HG02852 (cell line): ENCODE measurements at regions not wholly inside any gene's neighbourhood (a gene's known extent, or its start where the extent isn't known, plus 50 kb on each side); places are given as distances from the start of the nearest gene placed in this dataset.

ENCODE experiments used
- ATAC-seq: cut with Tn5 transposase; IDR thresholded peaks from one replicate; pipeline ENCODE4 v1.9.1; 2021; ENCODE audit warnings: mild to moderate bottlenecking, moderate library complexity; ENCODE audit not compliant: unreplicated experiment

GRCh38 chrX:139293991-139294390 lies 236.5 kb upstream of the F9 start:
- ATAC-seq = no peak

GRCh38 chrX:139290310-139290709 lies 240.2 kb upstream of the F9 start:
- peak; percentile 75 for ATAC-seq

- ATAC-seq = no peak
These were observed 243.2 kb upstream of the F9 start for GRCh38 chrX:139287155-139287924.

- ATAC-seq = no peak
These were observed 244.2 kb upstream of the F9 start for GRCh38 chrX:139286342-139286741.

- no peak for ATAC-seq
These were observed 262.7 kb upstream of the F9 start for GRCh38 chrX:139267851-139268250.

GRCh38 chrX:139246295-139246694 lies 284.2 kb upstream of the F9 start:
- no peak for ATAC-seq

- no peak for ATAC-seq
These were observed 293.4 kb upstream of the F9 start for GRCh38 chrX:139237141-139237540.

GRCh38 chrX:139234898-139235297 lies 295.6 kb upstream of the F9 start:
- no peak for ATAC-seq

GRCh38 chrX:139224953-139225665 lies 305.4 kb upstream of the F9 start:
- no peak for ATAC-seq

- ATAC-seq = no peak
These were observed 307.9 kb upstream of the F9 start for GRCh38 chrX:139222511-139223200.

GRCh38 chrX:139213241-139213709 lies 317.3 kb upstream of the F9 start:
- ATAC-seq = no peak

- ATAC-seq = no peak
These were observed 318.9 kb upstream of the F9 start for GRCh38 chrX:139211568-139212182.

- no peak for ATAC-seq
These were observed 321.2 kb upstream of the F9 start for GRCh38 chrX:139209342-139209741.

GRCh38 chrX:139207655-139208054 lies 322.9 kb upstream of the F9 start:
- no peak for ATAC-seq

- ATAC-seq = no peak
These were observed 323.6 kb upstream of the F9 start for GRCh38 chrX:139206914-139207313.

GRCh38 chrX:139204898-139205667 lies 325.5 kb upstream of the F9 start:
- no peak for ATAC-seq

GRCh38 chrX:139204571-139204897 lies 326.0 kb upstream of the F9 start:
- ATAC-seq = no peak

- no peak for ATAC-seq
These were observed 326.6 kb upstream of the F9 start for GRCh38 chrX:139203651-139204570.

GRCh38 chrX:139202742-139203420 lies 327.7 kb upstream of the F9 start:
- no peak for ATAC-seq
